ENCODE measurements at regions not wholly inside any gene's neighbourhood (a gene's known extent, or its start where the extent isn't known, plus 50 kb on each side); places are given as distances from the start of the nearest gene placed in this dataset.

- TF ChIP-seq, protein P1, sequence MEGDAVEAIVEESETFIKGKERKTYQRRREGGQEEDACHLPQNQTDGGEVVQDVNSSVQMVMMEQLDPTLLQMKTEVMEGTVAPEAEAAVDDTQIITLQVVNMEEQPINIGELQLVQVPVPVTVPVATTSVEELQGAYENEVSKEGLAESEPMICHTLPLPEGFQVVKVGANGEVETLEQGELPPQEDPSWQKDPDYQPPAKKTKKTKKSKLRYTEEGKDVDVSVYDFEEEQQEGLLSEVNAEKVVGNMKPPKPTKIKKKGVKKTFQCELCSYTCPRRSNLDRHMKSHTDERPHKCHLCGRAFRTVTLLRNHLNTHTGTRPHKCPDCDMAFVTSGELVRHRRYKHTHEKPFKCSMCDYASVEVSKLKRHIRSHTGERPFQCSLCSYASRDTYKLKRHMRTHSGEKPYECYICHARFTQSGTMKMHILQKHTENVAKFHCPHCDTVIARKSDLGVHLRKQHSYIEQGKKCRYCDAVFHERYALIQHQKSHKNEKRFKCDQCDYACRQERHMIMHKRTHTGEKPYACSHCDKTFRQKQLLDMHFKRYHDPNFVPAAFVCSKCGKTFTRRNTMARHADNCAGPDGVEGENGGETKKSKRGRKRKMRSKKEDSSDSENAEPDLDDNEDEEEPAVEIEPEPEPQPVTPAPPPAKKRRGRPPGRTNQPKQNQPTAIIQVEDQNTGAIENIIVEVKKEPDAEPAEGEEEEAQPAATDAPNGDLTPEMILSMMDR (IDR thresholded peaks at IDR 0.05): no peak
- TF ChIP-seq EP300 (IDR thresholded peaks at IDR 0.05): no peak
Measured at GRCh38 chr9:109640580-109641371, 139.2 kb upstream of the PALM2AKAP2 start.
